ENCODE measurements at regions not wholly inside any gene's neighbourhood (a gene's known extent, or its start where the extent isn't known, plus 50 kb on each side); places are given as distances from the start of the nearest gene placed in this dataset.
"Not testable (repeated sequence)": the region's sequence is repeated elsewhere in the genome, so short reads cannot be mapped to it uniquely, and the experiment has no call there.

- DNase-seq: no peak
Observed at GRCh38 chr7:121618182-121618581, 222.1 kb upstream of the FAM3C start.

- no peak for DNase-seq
Observed at GRCh38 chr7:121610243-121610642, 214.1 kb upstream of the FAM3C start.

GRCh38 chr7:121609208-121609607, 213.1 kb upstream of the FAM3C start:
- no peak for DNase-seq

GRCh38 chr7:121608785-121609184, 212.7 kb upstream of the FAM3C start:
- no peak for DNase-seq

GRCh38 chr7:121608183-121608582, 212.1 kb upstream of the FAM3C start:
- DNase-seq: not testable (repeated sequence)

GRCh38 chr7:121605317-121605680, 209.2 kb upstream of the FAM3C start:
- peak; percentile 19 for DNase-seq

GRCh38 chr7:121604627-121605316, 208.7 kb upstream of the FAM3C start:
- no peak for DNase-seq

- DNase-seq: no peak
Observed at GRCh38 chr7:121603886-121604285, 207.8 kb upstream of the FAM3C start.

- no peak for DNase-seq
Observed at GRCh38 chr7:121599887-121600286, 203.8 kb upstream of the FAM3C start.

- no peak for DNase-seq
Observed at GRCh38 chr7:121595758-121596696, 199.9 kb upstream of the FAM3C start.

GRCh38 chr7:121591926-121592325, 195.8 kb upstream of the FAM3C start:
- DNase-seq: no peak

GRCh38 chr7:121587435-121587834, 191.3 kb upstream of the FAM3C start:
- DNase-seq: no peak

- DNase-seq: no peak
Observed at GRCh38 chr7:121582258-121582657, 186.2 kb upstream of the FAM3C start.

GRCh38 chr7:121579639-121580038, 183.5 kb upstream of the FAM3C start:
- no peak for DNase-seq

- no peak for DNase-seq
Observed at GRCh38 chr7:121578669-121579068, 182.6 kb upstream of the FAM3C start.

GRCh38 chr7:121576148-121576917, 180.2 kb upstream of the FAM3C start:
- no peak for DNase-seq

- DNase-seq: no peak
Observed at GRCh38 chr7:121575194-121575765, 179.2 kb upstream of the FAM3C start.

GRCh38 chr7:121574109-121574508, 178.0 kb upstream of the FAM3C start:
- no peak for DNase-seq

GRCh38 chr7:121572615-121573014, 176.5 kb upstream of the FAM3C start:
- no peak for DNase-seq

- no peak for DNase-seq
Observed at GRCh38 chr7:121570365-121570764, 174.3 kb upstream of the FAM3C start.

GRCh38 chr7:121563177-121563576, 167.1 kb upstream of the FAM3C start:
- no peak for DNase-seq

GRCh38 chr7:121562259-121562658, 166.2 kb upstream of the FAM3C start:
- no peak for DNase-seq

GRCh38 chr7:121561717-121562116, 165.6 kb upstream of the FAM3C start:
- DNase-seq: no peak

Data from NCI-H748 treated with DMSO at 0.1 percent for 48 hours (cell line).